Activated T-helper 1 cell treated with anti-CD3 and anti-CD28 coated beads, Interleukin-2, amount 50 U/mL, for 16 hours (primary cell): ENCODE measurements at regions not wholly inside any gene's neighbourhood (a gene's known extent, or its start where the extent isn't known, plus 50 kb on each side); places are given as distances from the start of the nearest gene placed in this dataset.
"Not testable (repeated sequence)": the region's sequence is repeated elsewhere in the genome, so short reads cannot be mapped to it uniquely, and the experiment has no call there.

Experiments
- DNase-seq, 2 donors: peaks; one replicate each; pipeline ENCODE4 v3.0.0-alpha.2; 2020; ENCODE audit warnings: low read depth in 1 of 2, low spot score in 1 of 2

DNA sequence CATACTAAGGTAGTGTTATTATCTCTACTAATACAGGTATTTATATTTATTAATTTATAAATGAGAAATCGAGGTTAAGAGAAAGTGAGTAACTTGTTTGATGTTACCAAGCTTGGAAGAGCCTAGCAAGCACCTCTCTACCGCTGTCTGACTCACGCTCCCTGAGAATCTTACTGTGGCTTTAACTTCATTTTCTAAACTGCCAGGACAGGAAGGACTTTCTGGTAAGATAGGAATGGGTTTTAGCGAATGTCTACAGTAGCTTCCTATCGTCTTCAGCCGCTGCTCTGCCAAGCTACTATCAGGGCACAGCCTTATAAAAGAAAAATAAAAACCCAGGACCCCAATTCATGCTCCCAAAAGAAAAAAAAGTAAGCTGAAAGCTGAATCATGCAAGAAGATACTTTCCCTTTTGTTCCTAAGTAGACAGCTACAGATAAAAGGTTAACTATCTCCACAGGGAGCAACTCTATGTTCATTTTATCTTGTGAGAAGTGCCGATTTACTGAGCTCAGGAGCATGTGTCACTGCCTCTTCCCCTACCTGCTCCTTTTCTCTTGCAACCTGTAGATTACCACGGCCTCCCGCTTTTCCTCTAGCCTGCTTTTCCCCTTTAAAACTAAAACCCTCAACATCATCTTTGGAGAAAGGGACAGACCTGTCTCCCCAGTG is 60.2 kb downstream of the THNSL1 start:
- DNase-seq: no peak

DNA sequence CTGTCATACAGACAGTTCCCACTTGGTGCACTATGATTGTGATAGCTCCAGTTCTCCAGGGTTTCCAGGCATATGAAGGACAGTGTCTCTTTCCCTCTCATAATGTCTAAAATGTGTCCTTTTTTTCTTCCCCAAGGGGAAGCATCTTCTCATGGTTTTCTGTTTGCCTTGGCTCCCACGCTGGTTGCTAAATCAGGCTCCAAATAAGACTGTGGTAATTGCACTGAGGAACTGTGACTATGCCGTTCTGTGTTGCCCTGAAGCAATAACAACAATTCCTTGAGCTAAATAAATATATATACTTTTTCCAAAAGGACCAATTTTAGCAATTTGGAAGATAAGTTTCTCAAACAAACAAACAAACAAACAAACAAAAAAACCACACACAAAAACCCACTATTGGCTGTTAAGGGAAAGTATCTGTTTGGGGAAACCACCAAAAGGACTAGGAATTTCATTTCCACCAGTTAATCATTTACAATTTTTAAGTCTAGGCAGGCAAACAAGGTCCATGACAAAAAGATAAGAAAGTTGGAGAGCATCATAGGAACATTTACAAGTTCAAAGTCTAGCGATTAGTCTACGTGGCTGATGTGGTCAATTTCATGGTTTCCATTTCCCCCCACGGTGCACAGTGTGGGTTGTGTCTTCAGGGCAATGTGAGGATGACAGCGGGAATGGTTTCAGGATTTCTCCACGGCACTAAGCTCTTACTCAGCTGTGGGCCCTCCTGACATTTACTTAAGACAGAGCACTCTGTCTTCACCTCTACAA is 62.4 kb downstream of the THNSL1 start:
- no peak for DNase-seq

DNA sequence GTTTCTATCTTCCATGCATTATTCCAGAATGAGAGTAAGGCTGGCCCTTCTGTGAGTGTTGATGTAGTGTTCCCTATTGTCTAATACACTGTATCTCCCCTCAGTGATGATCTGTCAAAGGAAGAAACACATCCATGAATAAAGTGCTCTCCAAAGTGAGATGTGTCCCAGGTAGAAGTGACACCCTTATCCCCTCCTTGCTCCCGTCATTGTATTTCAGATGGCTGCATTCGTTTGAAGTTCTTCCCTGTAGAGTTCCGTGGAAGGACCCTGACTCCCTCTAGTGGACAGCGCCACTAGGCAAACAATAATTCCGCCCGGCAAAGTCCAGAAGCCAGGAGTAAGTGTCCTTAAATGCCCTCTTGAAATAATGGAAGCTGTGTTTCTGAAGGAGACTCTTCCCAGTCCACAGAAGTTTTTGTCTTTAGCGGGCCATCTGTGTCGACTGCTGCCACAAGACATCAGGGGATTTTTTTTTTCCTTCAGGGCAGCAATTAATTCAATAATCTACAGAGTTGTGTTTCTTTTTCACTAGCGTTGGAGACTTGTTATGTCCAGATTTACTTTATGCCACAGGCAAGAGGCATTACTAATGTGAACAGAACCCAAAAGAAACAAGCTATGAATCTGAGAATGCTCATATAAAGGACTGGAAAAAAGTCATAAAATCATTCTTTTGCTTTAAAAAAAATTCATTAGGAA is 64.6 kb downstream of the THNSL1 start:
- DNase-seq: peak; percentile 12 to 26

DNA sequence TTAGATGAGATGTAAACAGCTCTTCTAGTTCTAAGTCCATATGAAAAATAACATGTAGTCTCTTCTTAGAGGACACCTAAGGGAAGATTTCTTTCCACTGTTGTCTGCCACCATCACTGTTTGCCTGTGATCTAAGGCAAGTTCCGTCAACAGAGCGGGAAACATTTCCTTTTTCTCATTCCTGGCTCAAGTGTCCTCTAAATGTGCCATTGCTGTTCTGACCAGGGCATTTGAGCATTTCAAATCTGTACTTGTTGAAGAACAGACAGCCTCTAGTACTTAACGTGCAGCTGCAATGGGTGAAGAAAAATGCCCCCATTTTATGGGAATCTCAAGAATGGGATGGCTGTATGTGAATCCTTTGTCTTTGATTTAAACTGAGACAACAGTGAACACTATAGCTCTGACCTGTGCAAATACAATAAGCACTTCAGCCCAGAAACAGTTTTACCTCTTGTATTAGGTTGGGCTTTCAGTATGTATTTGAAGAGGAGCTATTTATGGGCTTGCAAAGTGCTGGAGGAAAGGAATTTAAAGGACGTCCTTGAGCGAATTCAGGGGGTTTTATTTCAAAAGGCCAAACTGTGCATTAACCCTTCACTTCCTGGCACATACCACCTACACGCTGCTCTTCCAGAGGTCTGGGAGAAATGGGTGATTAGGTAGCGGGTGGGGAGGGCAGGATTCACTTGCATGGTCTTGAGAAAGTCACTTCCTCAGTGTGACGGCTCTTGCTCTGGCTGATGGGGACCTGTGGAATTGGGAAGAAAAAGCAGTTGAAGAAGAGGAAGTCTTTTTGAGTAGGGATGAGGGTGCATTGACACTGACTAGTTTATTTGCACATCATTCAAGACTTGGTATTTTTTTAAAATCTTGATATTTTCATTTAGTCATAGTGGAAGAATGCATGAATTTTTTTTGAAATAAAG is 66.1 kb downstream of the THNSL1 start:
- no peak for DNase-seq

DNA sequence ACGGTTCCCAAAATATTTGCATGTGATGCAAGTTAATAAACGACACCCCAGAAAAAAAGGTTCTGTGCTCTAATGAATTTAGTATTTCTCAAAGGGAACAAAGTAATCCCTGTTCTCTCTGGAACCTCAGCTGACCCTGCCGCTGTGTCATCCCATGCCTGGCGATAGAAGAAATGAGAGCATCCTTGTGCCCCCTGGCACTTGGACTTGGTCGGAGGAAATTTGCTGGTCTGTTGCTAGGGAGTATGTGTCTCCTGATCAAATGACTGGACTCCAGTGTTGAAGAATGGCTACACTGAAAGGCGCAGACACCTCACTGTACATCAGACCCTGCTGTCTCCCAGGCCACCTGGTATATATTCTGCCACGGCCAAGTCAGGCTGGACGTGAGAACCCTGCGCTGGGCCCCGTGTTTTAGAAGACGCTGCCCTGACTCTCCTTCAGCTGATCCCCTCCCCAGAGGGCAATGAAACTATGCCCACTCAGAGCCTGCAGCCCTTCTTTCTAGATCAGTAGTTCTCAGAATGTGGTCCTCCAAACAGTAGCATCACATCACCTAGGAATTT is 67.2 kb downstream of the THNSL1 start:
- no peak for DNase-seq

DNA sequence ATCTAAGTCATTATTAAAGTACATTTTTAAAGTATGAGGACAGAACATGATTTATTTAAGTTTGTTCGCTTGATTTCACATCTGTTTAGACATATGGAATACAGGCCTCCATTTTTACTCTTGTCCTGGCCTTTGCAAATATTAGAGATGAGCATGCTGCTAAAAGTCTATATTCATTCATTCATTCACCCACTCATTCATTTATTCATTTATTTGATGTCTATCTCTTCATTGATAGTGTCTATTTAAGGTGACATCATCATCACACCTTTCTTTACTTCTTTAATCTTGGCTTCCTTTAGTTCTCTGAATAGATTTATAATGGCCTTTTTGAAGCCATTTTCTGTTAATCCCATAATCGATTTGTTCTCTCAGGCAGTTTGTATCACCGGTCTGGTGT is 68.0 kb downstream of the THNSL1 start:
- DNase-seq: no peak

DNA sequence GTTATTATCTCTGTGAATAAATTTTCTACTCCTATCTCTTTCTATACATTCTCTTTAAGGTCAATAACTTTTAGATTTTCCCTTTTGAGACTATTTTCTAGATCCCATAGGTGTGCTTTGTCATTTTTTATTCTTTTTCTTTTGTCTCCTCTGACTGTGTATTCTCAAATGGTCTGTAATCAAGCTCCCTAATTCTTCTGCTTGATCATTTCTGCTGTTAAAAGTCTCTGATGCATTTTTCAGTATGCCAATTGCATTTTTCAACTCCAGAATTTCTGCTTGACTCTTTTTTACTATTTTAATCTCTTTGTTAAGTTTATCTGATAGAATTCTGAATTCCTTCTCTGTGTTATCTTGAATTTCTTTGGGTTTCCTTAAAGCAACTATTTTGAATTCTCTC is 78.2 kb downstream of the THNSL1 start:
- DNase-seq: no peak

DNA sequence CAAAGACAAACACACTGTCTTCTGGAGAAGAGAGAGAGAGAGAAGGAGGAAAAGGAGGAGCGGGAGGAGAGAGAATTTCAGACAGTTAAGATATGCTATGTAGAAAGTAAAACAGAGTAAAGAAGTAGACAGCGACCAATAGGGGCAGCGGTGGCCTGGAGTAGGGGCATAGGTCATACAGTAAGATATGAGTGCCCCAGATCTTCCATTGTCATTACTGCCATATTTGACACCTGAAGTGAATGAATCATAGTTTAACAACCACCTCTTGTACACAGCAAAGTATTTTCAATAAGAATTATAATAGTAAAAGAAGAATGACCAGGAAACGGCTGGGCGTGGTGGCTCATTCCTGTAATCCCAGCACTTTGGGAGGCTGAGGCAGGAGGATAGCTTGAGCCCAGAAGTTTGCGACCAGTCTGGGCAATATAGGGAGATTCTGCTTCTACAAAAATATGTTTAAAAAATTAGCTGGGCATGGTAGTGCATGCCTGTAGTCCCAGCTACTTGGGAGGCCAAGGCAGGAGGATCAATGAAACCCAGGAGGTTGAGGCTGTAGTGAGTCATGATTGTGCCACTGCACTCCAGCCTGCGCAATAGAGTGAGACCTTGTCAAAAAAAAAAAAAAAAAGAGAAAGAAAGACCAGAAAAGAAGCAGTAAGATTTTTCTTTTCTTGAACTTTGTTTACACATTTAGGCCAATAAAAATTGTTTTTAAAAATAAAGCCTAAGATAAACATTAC is 77.0 kb upstream of the GPR158 start:
- DNase-seq: no peak

DNA sequence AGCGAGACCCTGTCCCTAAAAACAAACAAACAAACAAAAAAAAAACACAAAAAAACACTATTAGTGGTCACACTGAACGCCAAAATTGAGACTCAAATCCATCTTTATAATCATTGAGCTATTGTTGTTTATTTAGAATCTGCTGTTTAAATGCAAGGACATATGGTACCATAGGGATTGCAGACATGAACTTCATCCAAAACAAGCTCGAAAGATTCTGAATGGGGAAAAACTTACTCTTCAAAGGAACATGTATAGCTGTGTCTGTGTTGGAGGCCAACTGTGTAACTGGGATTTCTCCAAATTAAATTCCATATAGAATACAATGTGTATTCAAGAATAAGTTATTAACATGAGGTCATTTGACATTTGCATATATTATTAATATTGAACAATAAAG is 74.7 kb upstream of the GPR158 start:
- DNase-seq: no peak

DNA sequence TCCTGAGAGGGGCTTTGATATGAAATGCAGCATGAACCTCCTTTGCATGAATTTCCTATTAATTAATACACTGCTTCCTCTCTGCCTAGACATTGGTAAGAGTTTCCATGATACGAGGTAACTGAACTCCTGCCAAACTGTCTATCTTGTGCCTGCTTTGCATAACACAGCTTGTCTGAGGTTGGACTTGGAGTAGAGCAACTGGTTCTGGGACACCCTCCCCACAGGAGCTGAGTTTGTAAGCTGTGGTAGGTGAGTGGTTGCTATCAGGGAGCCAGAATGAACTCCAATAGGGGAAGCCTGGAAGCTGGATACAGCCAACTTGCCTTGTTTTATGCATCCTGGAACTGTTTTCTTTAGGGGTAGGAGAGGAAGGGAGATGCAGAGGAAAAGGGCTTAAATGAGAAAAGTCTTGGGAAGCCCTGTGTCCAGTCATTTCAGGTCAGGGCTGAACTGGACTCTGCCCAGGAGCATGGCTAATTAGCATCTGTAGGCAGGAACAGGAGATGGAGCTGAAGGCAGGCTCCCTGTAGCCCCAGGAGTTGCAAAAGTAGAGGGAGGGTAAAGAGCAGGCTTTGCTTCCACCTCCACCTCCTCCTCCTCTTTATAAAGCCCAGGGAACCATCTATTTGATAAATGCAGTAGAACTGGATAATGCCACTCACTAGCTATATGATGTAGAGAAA is 73.2 kb upstream of the GPR158 start:
- no peak for DNase-seq

DNA sequence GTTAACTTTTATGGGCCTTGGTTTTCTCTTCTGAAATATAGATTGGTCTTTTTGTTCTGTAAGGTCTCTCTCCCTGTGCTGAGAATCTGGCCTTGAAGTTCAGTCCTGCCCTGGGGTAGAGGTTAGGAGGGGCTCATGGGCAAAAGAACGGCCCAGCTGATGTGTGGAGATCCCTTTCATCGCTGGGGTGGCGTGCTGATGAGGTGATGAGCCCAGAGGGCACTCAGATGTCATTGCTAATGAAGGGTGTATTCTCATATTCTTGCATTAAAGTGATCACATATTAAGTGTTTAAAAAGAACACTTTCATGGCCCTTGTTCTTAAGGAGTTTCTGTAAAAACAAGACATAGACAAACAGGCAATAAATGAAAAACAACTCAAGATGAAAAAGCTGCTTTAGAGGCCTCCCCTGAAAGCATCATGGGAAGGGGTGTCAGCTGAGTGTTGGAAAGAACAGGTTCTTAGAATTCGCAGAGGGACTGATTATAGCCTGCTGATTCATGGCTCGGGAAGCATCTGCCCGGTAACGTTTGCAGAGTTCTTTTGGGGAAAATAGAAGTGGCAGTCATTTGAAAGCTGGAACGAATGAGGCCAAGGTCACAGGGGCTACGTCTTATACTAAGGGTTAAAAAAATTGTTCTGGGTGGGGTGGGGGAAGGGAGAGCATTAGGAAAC is 72.5 kb upstream of the GPR158 start:
- no peak for DNase-seq

DNA sequence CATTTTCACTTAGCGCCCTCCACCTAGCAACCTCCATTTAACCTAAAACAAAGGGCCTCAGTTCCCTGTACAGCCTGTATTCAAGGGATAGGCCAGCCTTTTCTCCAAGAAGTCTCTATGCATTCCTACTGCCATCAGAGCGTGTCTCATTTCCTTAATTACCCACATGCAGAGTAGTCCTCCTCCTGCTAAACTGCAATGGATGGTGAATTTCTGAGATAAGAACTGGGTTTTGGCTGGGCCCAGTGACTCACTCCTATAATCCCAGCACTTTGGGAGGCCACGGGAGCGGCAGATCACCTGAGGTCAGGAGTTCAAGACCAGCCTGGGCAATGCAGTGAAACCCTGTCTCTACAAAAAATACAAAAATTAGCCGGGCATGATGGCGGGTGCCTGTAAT is 71.1 kb upstream of the GPR158 start:
- no peak for DNase-seq

DNA sequence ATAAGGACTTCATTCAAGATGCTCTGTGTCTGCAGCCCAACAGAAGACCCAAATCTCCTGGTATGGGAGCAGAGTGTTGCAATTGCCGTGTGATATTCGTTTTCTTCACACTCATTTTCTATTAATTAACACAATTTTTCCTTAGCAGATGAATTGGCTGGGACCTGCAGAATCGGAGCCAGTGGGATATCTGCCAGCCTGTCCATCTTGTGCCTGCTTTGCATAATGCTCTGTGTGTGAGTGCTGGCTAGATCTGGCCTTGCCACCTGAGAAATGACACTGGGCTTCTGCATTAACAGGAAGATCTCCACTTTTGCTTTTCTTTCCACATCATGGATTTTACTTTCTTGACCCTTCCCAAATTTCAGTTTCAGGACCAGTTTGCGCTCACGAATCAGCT is 70.4 kb upstream of the GPR158 start:
- no peak for DNase-seq

DNA sequence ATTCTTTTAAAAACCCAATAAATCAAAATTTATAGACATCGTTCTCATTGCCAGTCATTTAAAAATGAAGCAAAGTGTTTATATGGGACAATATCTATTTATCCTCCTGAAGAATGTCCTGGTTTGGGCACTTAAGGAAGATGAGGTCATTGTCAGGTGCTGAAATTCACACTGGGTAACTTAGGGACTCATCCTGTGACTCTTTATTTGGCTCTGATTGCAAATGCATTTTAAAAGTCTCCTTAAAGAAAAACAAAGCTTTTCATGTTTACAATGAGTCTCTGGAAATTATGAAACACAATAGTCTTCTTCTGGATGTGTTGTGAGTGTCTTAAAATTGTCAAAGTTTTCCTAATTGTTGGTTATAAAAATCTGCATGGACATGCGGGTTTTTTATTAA is 69.5 kb upstream of the GPR158 start:
- DNase-seq: no peak

DNA sequence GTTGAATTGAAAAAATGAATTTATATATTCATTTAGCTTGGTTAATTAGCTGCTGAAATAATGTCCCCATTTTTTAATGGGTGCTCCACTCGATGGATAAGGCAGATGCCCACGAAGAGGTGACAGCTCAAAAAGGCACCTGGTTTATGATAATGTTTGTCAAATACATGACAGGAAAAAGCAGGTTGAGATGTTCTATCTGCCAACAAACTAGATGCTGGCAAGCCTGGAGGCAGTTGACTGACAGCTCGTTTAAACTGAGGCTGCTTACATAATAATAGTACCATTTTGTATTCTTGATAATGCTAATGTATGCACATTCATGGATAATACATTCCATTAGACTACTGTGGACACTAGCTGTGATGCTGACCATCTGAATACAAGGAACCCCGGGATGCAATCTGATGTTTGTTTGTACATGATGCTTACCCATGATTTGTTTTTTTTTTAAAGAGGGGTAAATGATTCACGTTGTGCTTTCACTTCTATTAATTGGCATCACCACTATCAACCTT is 69.0 kb upstream of the GPR158 start:
- DNase-seq: no peak

DNA sequence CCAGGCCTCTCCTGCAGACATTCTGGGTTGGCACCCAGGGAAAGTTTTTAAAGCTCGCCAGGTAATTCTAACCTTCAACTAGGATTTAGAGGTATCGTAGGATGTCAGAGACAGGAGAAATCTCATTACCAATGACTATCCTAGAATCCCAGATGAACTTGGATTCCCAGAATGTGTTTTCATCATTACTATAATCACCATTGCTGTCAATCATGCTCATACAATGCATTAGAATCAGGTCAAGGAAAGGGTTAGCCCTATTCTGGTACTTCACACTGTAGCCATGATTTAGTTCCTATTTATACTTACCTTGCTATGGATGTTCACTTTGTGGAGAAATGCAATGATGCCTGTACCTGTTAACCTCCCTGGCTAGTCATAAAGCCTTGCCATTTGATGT is 67.0 kb upstream of the GPR158 start:
- no peak for DNase-seq

DNA sequence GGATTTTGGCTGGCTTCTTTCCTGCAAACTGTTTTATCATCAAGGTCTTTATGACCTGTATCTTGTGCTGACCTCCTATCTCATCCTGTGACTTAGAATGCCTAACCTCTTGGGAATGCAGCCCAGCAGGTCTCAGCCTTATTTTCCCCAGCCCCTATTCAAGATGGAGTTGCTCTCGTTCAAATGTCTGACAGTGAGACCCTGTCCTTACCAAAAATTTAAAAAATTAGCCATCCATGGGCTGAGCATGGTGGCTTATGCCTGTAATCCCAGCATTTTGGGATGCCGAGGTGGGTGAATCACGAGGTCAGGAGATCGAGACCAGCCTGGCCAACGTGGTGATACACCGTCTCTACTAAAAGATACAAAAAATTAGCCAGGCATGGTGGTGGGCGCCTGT is 64.9 kb upstream of the GPR158 start:
- not testable (repeated sequence) for DNase-seq

DNA sequence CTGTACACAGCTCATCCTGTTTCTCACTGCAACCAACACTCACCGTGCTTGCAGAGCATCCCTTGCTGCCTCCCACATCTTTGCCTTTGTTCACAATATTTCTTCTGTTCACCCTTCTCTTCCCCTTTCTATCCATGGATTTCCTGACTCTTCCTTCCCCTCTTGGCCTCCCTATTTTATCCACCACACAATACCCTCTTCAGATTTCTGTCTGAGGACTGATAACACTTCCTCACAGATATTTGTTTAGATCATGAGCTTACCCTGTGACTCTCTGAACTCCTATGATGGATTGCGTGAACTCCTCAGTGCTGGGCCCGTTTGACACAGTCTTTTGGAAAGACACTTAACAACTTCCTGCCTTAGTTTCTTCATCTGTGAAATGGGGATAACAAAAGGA is 62.8 kb upstream of the GPR158 start:
- no peak for DNase-seq
